Right lobe of liver (tissue), 6 donors: ENCODE measurements at regions not wholly inside any gene's neighbourhood (a gene's known extent, or its start where the extent isn't known, plus 50 kb on each side); places are given as distances from the start of the nearest gene placed in this dataset.

Source experiments
- ATAC-seq, 4 donors: fragments of 200-7000 bp; cut with Tn5 transposase; one replicate each; pipeline ENCODE4 v1.9.1; 2020; ENCODE audit warnings: mild to moderate bottlenecking in 4 of 4, moderate library complexity in 4 of 4
- DNase-seq, 3 donors: peaks; one replicate each; pipeline ENCODE4 v3.0.0-alpha.2; 2020
- H3K27ac ChIP-seq, 3 donors: fragments of 200-600 bp; one replicate each; pipeline ENCODE4 v1.8.0; 2022
- H3K27me3 ChIP-seq, 2 donors: fragments of 200-600 bp; one replicate each; pipeline ENCODE4 v1.8.0; 2022
- H3K36me3 ChIP-seq, 4 donors: fragments of 200-600 bp; sonication (generic) in 1 of 4; one replicate each; pipeline versions ENCODE4 v1.5.1 to v1.8.0; 2017 to 2022; ENCODE audit warnings: control low read depth in 1 of 4
- H3K4me1 ChIP-seq, 4 donors: fragments of 200-600 bp; sonication (generic) in 1 of 4; one replicate each; pipeline versions ENCODE4 v1.5.1 to v1.8.0; 2017 to 2022; ENCODE audit warnings: control low read depth in 1 of 4
- H3K4me3 ChIP-seq, 3 donors: fragments of 200-600 bp; one replicate each; pipeline ENCODE4 v1.8.0; 2022
- H3K9me3 ChIP-seq, 4 donors: fragments of 200-600 bp; sonication (generic) in 1 of 4; one replicate each; pipeline versions ENCODE4 v1.5.1 to v1.8.0; 2017 to 2022; ENCODE audit warnings: control low read depth in 1 of 4
- POLR2A ChIP-seq: fragments of 450-650 bp; IDR thresholded peaks from one replicate; pipeline ENCODE4 v1.6.1; 2017; ENCODE audit warnings: antibody characterized with exemption, mild to moderate bottlenecking
- WGBS: methylation state at CpG from one replicate; pipeline ENCODE4 v1.1.6; 2018; ENCODE audit warnings: low coverage, low lambda C conversion rate; ENCODE audit not compliant: insufficient coverage; ENCODE audit errors: missing lambda C conversion rate; 5-methylcytosine and 5-hydroxymethylcytosine counted together
- intact Hi-C, 2 donors: fragments of 100-400 bp; cut with DNase I; formaldehyde crosslinking; loops; one replicate each; pipeline versions ENCODE4 v1.11.2 to v1.14.1; 2022
- TF ChIP-seq, protein P1 (sequence below), 4 donors: fragments of 200-600 bp in 3 of 4; fragments of 450-650 bp in 1 of 4; IDR thresholded peaks; one replicate each; pipeline versions ENCODE4 v1.5.1 to v1.8.0; 2016 to 2022; ENCODE audit warnings: antibody characterized with exemption in 4 of 4, mild to moderate bottlenecking in 2 of 4
- donor health status: DM: no; HTN: yes; CAD: no.
- donor health status: DM: no; HTN: no; CAD: no.
- donor health status: DM: no; HTN: no; CAD: no.
- donor health status: DM: no; HTN: yes; CAD: no.
- donor health status: DM: no; HTN: yes; CAD: no.

DNA sequence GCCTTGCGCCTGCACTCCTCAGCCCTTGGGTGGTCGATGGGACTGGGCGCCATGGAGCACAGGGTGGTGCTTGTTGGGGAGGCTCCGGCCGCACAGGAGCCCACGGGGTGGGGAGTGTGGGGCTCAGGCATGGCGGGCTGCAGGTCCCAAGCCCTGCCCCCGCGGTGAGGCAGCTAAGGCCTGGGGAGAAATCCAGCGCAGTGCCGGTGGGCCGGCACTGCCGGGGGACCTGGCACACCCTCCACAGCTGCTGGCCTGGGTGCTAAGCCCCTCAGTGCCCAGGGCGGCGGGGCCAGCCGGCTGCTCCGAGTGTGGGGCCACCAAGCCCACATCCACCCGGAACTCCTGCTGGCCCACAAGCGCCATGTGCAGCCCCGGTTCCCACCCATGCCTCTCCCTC lies 358.8 kb upstream of the RIOK2 start:
- intact Hi-C loops, result no loop called here
- no peak for DNase-seq
- TF ChIP-seq, protein P1, sequence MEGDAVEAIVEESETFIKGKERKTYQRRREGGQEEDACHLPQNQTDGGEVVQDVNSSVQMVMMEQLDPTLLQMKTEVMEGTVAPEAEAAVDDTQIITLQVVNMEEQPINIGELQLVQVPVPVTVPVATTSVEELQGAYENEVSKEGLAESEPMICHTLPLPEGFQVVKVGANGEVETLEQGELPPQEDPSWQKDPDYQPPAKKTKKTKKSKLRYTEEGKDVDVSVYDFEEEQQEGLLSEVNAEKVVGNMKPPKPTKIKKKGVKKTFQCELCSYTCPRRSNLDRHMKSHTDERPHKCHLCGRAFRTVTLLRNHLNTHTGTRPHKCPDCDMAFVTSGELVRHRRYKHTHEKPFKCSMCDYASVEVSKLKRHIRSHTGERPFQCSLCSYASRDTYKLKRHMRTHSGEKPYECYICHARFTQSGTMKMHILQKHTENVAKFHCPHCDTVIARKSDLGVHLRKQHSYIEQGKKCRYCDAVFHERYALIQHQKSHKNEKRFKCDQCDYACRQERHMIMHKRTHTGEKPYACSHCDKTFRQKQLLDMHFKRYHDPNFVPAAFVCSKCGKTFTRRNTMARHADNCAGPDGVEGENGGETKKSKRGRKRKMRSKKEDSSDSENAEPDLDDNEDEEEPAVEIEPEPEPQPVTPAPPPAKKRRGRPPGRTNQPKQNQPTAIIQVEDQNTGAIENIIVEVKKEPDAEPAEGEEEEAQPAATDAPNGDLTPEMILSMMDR (IDR thresholded peaks at IDR 0.05), result no peak
- TF ChIP-seq POLR2A, result no peak
- Histone ChIP-seq H3K36me3 (no peaks in the 10 kb centered on the region), H3K4me3 (no peak overlapping the region), H3K9me3 (no peaks in the 10 kb centered on the region), H3K4me1 (no peaks in the 10 kb centered on the region), H3K27me3 (no peaks in the 10 kb centered on the region), H3K27ac (no peak overlapping the region)
- ATAC-seq, result no peak
- no CpG with 5 or more reads among the region's 20 CpGs for WGBS

DNA sequence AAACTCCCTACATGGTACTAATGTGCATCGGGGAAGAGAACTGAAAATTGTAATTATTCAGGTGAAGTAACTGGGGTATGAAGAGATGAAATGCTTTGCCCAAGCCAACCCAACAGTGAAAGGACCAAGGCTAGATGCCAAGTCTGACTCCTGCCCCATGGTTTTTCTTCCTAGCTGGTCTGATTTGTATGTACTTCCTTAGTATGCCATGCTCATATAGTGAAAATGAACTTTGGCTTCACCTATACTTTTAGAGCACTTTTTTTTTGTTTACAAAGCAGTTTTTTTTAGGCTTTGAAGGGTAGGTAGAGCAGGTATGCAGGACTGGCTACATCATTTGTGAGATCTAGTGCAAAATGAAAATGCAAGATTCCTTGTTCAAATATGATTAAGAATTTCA lies 359.4 kb upstream of the RIOK2 start:
- no peak for DNase-seq
- Histone ChIP-seq H3K9me3 (no peaks in the 10 kb centered on the region), H3K36me3 (no peaks in the 10 kb centered on the region), H3K4me1 (no peaks in the 10 kb centered on the region), H3K27me3 (no peaks in the 10 kb centered on the region), H3K27ac (no peak overlapping the region), H3K4me3 (no peak overlapping the region)
- ATAC-seq, result no peak
- WGBS, result 78% methylated on average over 1 of the region's 1 CpG
- intact Hi-C loops, result no loop called here
- TF ChIP-seq POLR2A, result no peak
- TF ChIP-seq, protein P1 (IDR thresholded peaks at IDR 0.05), result no peak

DNA sequence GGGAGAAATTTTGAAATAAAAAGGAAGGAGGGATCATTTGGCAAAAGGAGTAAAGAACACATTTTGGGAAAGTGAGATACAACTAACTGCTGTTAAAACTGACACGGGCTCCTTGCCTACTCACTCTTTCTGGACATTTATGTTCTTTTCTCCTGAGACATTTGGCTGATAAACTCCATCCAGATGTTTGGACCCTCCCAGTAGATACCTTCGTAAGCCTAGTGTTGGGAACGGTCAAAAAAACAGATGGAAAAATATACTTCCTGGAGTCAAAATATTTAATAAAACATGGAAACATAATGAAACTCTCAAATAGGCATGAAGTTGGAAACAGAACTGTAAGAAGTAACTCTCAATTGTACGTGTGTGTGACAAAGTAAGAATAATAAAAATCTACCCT lies 360.1 kb upstream of the RIOK2 start:
- Histone ChIP-seq H3K27me3 (no peaks in the 10 kb centered on the region), H3K9me3 (no peaks in the 10 kb centered on the region), H3K36me3 (no peaks in the 10 kb centered on the region), H3K4me3 (no peak overlapping the region), H3K27ac (no peak overlapping the region), H3K4me1 (no peaks in the 10 kb centered on the region)
- ATAC-seq (no peak), DNase-seq (no peak)
- intact Hi-C loops, result no loop called here
- TF ChIP-seq, protein P1 (IDR thresholded peaks at IDR 0.05), result no peak
- TF ChIP-seq POLR2A, result no peak
- WGBS, result 59% methylated on average over 4 of the region's 4 CpGs

DNA sequence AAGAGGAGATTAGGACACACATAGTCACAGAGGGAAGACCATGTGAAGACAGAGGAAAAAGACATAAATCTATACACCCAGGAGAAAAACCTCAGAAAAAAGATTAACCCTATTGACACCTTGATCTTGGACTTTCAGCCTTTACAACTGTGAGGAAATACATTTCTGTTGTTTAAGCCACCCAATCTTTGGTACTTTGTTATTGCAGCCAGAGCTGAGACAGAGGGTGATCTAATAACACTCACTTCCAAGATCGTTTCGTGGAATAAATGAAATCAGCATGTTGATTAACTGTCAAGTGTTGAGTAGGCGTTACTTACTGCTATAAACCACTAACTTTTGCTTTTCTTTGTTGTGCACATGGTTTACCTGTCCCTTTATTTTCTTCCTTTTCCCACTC lies 361.2 kb upstream of the RIOK2 start:
- no peak overlapping the region for H3K4me3 ChIP-seq
- H3K27me3 ChIP-seq, result no peaks in the 10 kb centered on the region
- no peaks in the 10 kb centered on the region for H3K9me3 ChIP-seq
- 65% methylated on average over 3 of the region's 3 CpGs for WGBS
- DNase-seq (no peak), ATAC-seq (no peak)
- H3K4me1 ChIP-seq, result no peaks in the 10 kb centered on the region
- no peaks in the 10 kb centered on the region for H3K36me3 ChIP-seq
- TF ChIP-seq, protein P1 (IDR thresholded peaks at IDR 0.05), result no peak
- no peak for TF ChIP-seq POLR2A
- no peak overlapping the region for H3K27ac ChIP-seq
- intact Hi-C loops, result no loop called here

DNA sequence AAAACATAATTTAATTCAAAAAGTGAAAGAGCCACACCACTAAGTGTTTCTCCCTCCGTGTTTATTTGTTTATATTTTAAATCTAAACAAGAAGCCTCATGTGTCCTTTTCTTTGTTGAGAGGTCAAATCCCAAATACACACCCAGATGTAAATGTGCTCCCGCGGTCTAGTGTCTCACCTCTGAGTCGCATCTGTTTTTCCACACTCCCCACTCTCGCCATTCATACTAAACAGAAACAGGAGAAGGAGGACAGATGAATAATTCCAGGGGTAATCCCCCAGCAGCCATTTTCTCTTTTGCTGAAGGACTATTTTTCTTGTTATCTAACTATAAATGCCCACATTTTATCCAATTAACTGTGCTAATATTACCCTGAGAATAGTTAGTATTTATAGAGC lies 361.6 kb upstream of the RIOK2 start:
- Histone ChIP-seq H3K27ac (no peak overlapping the region), H3K27me3 (no peaks in the 10 kb centered on the region), H3K36me3 (no peaks in the 10 kb centered on the region), H3K9me3 (no peaks in the 10 kb centered on the region), H3K4me3 (no peak overlapping the region), H3K4me1 (no peaks in the 10 kb centered on the region)
- no peak for DNase-seq
- no peak for TF ChIP-seq POLR2A
- TF ChIP-seq, protein P1 (IDR thresholded peaks at IDR 0.05), result no peak
- WGBS, result 52% methylated on average over 5 of the region's 5 CpGs
- no peak for ATAC-seq
- intact Hi-C loops, result no loop called here
